Esophagus squamous epithelium (tissue), 5 donors: ENCODE measurements at regions not wholly inside any gene's neighbourhood (a gene's known extent, or its start where the extent isn't known, plus 50 kb on each side); places are given as distances from the start of the nearest gene placed in this dataset.

Experiments used
- DNase-seq: peaks from one replicate; lab custom pipeline; 2025; lab: John Stamatoyannopoulos, UW
- H3K27ac ChIP-seq, 4 donors: fragments of 200-600 bp; sonication (generic); one replicate each; pipeline ENCODE4 v1.5.1; 2016 to 2019; ENCODE audit warnings: mild to moderate bottlenecking in 1 of 4
- H3K27me3 ChIP-seq, 4 donors: fragments of 200-600 bp; sonication (generic); 1 replicate in 3 of 4; 2 replicates in 1 of 4; pipeline versions ENCODE4 v1.5.1 to v1.6.0; 2017 to 2021; ENCODE audit warnings: antibody characterized with exemption in 1 of 4
- H3K36me3 ChIP-seq, 3 donors: fragments of 200-600 bp; sonication (generic); one replicate each; pipeline ENCODE4 v1.5.1; 2016 to 2019
- H3K4me1 ChIP-seq, 3 donors: fragments of 200-600 bp; sonication (generic); one replicate each; pipeline ENCODE4 v1.5.1; 2017 to 2019
- H3K4me3 ChIP-seq, 4 donors: fragments of 200-600 bp; sonication (generic); 1 replicate in 3 of 4; 2 replicates in 1 of 4; pipeline ENCODE4 v1.5.1; 2016 to 2019; ENCODE audit warnings: mild to moderate bottlenecking in 2 of 4, moderate library complexity in 1 of 4
- H3K9me3 ChIP-seq, 3 donors: fragments of 200-600 bp; sonication (generic); one replicate each; pipeline ENCODE4 v1.5.1; 2016 to 2019
- CTCF ChIP-seq, 6 experiments: fragments of 450-650 bp in 4 of 6; fragments of 200-600 bp in 2 of 6; sonication (generic) in 2 of 6; IDR thresholded peaks; one replicate each; pipeline ENCODE4 v1.5.1; 2016 to 2019; ENCODE audit warnings: antibody characterized with exemption in 6 of 6, mild to moderate bottlenecking in 4 of 6, moderate library complexity in 4 of 6
- POLR2A ChIP-seq, 4 donors: fragments of 450-650 bp; IDR thresholded peaks; one replicate each; pipeline ENCODE4 v1.6.1; 2017; ENCODE audit warnings: antibody characterized with exemption in 4 of 4, mild to moderate bottlenecking in 4 of 4, moderate library complexity in 3 of 4
- WGBS, 2 donors: methylation state at CpG; one replicate each; pipeline ENCODE4 v1.1.5; 2018; 5-methylcytosine and 5-hydroxymethylcytosine counted together
- intact Hi-C: fragments of 100-400 bp; cut with DNase I; formaldehyde crosslinking; loops from one replicate; pipeline ENCODE4 v1.15.0; 2022
- donor health status: DM: yes; HTN: yes; CAD: no.

DNA sequence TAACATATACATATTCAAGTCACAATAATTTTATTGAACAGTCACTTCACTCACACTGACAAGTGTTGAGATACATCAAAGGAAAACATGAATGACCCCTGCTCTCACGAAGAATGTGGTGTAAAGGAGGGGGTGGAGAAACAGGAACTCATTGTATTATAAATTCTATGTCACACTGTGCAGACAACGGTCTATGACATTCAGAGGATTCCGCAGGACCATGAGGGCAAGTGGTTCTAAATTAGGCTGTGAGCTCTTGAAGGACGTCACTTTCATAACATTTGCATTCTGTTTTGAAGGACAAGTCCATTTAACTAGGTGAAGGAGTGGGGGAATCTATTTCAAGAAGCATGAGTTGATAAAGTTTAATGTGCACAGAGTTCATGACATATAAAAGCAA, 415.2 kb upstream of the HS3ST1 start:
- 36 to 44% methylated on average over 4 of the region's 4 CpGs for WGBS, 2 donors
- intact Hi-C loops, result no loop called here

GRCh38 chr4:11843340-11843739, 414.6 kb upstream of the HS3ST1 start:
- Histone ChIP-seq H3K36me3 (no peaks in the 10 kb centered on the region), H3K4me1 (no peaks in the 10 kb centered on the region), H3K9me3 (no peaks in the 10 kb centered on the region), H3K27me3 (no peaks in the 10 kb centered on the region), H3K27ac (no peak overlapping the region), H3K4me3 (no peak overlapping the region)
- intact Hi-C loops, result no loop called here
- no peak for DNase-seq
- TF ChIP-seq POLR2A (IDR thresholded peaks at IDR 0.05) (no peak), CTCF (IDR thresholded peaks at IDR 0.05) (no peak)
- 70 to 79% methylated on average over 1 of the region's 1 CpG for whole genome bisulfite sequencing, 2 donors

More for the DNA sequence above, 415.2 kb upstream of the HS3ST1 start:
- Histone ChIP-seq H3K36me3 (no peaks in the 10 kb centered on the region), H3K4me1 (no peaks in the 10 kb centered on the region), H3K27ac (no peak overlapping the region), H3K9me3 (no peaks in the 10 kb centered on the region), H3K4me3 (no peak overlapping the region), H3K27me3 (no peaks in the 10 kb centered on the region)
- TF ChIP-seq POLR2A (IDR thresholded peaks at IDR 0.05), result no peak
- TF ChIP-seq CTCF (IDR thresholded peaks at IDR 0.05), result no peak
- DNase-seq, result no peak

DNA sequence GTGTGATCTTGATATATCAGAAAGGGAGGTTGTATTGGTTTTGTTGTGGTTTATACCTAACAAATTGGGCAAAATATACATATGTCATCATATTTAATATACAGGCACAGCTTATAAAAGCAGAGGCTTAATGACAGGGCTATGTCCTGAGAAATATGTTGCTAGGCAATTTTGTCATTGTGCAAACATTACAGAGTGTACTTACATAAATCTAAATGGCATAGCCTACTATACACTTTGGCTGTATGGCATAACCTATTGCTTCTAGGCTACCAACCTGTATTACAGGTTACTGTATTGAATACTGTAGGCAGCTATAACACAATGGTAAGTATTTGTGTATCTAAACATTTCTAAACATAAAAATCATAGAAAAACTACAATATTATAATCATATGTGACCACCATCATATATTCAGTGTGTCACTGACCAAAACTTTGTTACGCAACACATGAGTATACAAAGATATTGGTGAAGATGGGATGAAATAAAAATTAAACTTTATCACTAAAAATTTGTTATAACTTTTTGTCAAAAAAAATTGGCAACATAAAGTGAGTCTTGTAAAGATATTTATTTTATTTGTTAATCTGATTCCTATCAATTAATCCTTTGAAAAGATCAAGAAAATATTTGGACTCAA, 414.0 kb upstream of the HS3ST1 start:
- Histone ChIP-seq H3K9me3 (no peaks in the 10 kb centered on the region), H3K27me3 (no peaks in the 10 kb centered on the region), H3K4me3 (no peak overlapping the region), H3K4me1 (no peaks in the 10 kb centered on the region), H3K27ac (no peak overlapping the region), H3K36me3 (no peaks in the 10 kb centered on the region)
- TF ChIP-seq POLR2A (IDR thresholded peaks at IDR 0.05), result no peak
- no peak for TF ChIP-seq CTCF (IDR thresholded peaks at IDR 0.05)
- 100% methylated on average over 1 of the region's 1 CpG for WGBS, 2 donors
- intact Hi-C loops, result no loop called here
- DNase-seq, result no peak

DNA sequence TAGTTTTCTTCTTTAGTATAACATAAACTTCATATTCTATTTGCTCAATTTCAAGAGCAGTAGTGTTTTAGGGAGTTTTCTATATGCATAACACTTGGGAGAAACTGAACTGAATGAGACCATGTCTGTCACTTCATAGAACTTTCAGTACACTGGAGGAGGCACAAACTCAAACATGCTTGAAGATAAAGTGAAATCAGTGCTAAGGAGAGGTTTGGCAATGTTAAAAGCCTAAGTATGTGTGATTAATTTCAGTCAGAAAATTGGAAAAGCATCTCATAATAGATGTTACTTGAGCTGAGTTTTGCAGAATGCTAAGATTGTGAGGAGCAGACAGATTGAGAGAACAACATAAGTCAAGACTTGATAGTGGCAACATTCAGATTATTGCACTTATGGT, 411.2 kb upstream of the HS3ST1 start:
- Histone ChIP-seq H3K9me3 (no peaks in the 10 kb centered on the region), H3K27me3 (no peaks in the 10 kb centered on the region), H3K4me1 (no peaks in the 10 kb centered on the region), H3K27ac (no peak overlapping the region), H3K4me3 (no peak overlapping the region), H3K36me3 (no peaks in the 10 kb centered on the region)
- DNase-seq, result no peak
- TF ChIP-seq POLR2A (IDR thresholded peaks at IDR 0.05), result no peak
- intact Hi-C loops, result no loop called here

- intact Hi-C loops, result no loop called here
- no peak for DNase-seq
- WGBS, 2 donors, result 16 to 34% methylated on average over 5 of the region's 5 CpGs
- no peaks in the 10 kb centered on the region for H3K4me1 ChIP-seq
- no peak overlapping the region for H3K4me3 ChIP-seq
- H3K27ac ChIP-seq, result no peak overlapping the region
- H3K9me3 ChIP-seq, result no peaks in the 10 kb centered on the region
- no peaks in the 10 kb centered on the region for H3K36me3 ChIP-seq
- TF ChIP-seq POLR2A (IDR thresholded peaks at IDR 0.05), result no peak
- no peak for TF ChIP-seq CTCF (IDR thresholded peaks at IDR 0.05)
- no peaks in the 10 kb centered on the region for H3K27me3 ChIP-seq
These were observed 403.0 kb upstream of the HS3ST1 start for GRCh38 chr4:11831739-11832138.

DNA sequence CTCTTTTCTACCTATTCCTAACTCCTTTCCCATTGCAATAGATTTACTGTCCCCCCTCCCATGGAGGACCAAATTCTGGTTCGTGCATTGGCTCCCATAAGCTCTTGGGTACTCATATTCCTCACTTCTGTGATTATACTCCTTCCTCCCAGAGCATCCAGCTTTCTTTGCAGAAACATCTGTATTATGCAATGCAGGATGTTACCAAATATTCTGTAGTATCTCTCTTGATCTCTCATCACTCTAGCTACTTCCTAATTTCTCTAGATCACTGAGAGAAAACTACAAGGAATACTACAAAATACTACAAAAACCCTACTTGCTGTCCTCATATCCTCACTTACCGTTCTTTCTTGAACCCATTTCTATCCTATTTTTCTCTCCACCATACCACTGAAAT, 395.9 kb upstream of the HS3ST1 start:
- no peak for DNase-seq
- no peaks in the 10 kb centered on the region for H3K27me3 ChIP-seq
- intact Hi-C loops, result no loop called here
- no peaks in the 10 kb centered on the region for H3K4me1 ChIP-seq
- H3K27ac ChIP-seq, result no peak overlapping the region
- 55 to 59% methylated on average over 2 of the region's 2 CpGs for WGBS, 2 donors
- no peaks in the 10 kb centered on the region for H3K36me3 ChIP-seq
- no peak overlapping the region for H3K4me3 ChIP-seq
- no peaks in the 10 kb centered on the region for H3K9me3 ChIP-seq
- TF ChIP-seq POLR2A (IDR thresholded peaks at IDR 0.05) (no peak), CTCF (IDR thresholded peaks at IDR 0.05) (no peak)
